Kidney epithelial cell (primary cell): ENCODE measurements at regions not wholly inside any gene's neighbourhood (a gene's known extent, or its start where the extent isn't known, plus 50 kb on each side); places are given as distances from the start of the nearest gene placed in this dataset.
"Not testable (repeated sequence)": the region's sequence is repeated elsewhere in the genome, so short reads cannot be mapped to it uniquely, and the experiment has no call there.

Source experiments
- DNase-seq: peaks from one replicate; pipeline ENCODE4 v3.0.0-alpha.2; 2010; ENCODE audit warnings: low read depth
- H3K27me3 ChIP-seq: 2 replicates; pipeline ENCODE4 v1.6.0; 2011; ENCODE audit warnings: low read length; ENCODE audit not compliant: control insufficient read depth, insufficient read depth
- H3K36me3 ChIP-seq: 2 replicates; pipeline ENCODE4 v1.5.1; 2011; ENCODE audit warnings: low read length; ENCODE audit not compliant: control insufficient read depth, insufficient read depth
- H3K4me3 ChIP-seq: 2 replicates; pipeline ENCODE4 v1.5.1; 2011; ENCODE audit warnings: low read depth, mild to moderate bottlenecking, control low read depth, low read length
- CTCF ChIP-seq: IDR thresholded peaks from 2 replicates; pipeline ENCODE4 v1.5.1; 2011; ENCODE audit warnings: mild to moderate bottlenecking, moderate library complexity, low read length, control low read depth, inconsistent platforms; ENCODE audit not compliant: insufficient read depth, poor library complexity, severe bottlenecking

GRCh38 chr12:78269620-78270019 lies 438.9 kb downstream of the NAV3 start:
- no peak for TF ChIP-seq CTCF
- no peaks in the 10 kb centered on the region for H3K27me3 ChIP-seq
- H3K36me3 ChIP-seq: no peaks in the 10 kb centered on the region
- no peak for DNase-seq
- H3K4me3 ChIP-seq: no peak overlapping the region

- Histone ChIP-seq H3K27me3 (no peaks in the 10 kb centered on the region), H3K36me3 (no peaks in the 10 kb centered on the region), H3K4me3 (no peak overlapping the region)
- TF ChIP-seq CTCF: no peak
- no peak for DNase-seq
Measured at GRCh38 chr12:78271546-78271945, 440.9 kb downstream of the NAV3 start.

- H3K4me3 ChIP-seq: no peak overlapping the region
- DNase-seq: no peak
- no peaks in the 10 kb centered on the region for H3K36me3 ChIP-seq
- no peaks in the 10 kb centered on the region for H3K27me3 ChIP-seq
- TF ChIP-seq CTCF: no peak
Measured at GRCh38 chr12:78275886-78276285, 445.2 kb downstream of the NAV3 start.

- Histone ChIP-seq H3K27me3 (no peaks in the 10 kb centered on the region), H3K4me3 (no peak overlapping the region), H3K36me3 (no peaks in the 10 kb centered on the region)
- no peak for TF ChIP-seq CTCF
- no peak for DNase-seq
Measured at GRCh38 chr12:78278706-78279190, 448.1 kb downstream of the NAV3 start.

- no peaks in the 10 kb centered on the region for H3K27me3 ChIP-seq
- H3K36me3 ChIP-seq: no peaks in the 10 kb centered on the region
- H3K4me3 ChIP-seq: no peak overlapping the region
- DNase-seq: no peak
- TF ChIP-seq CTCF: no peak
Measured at GRCh38 chr12:78279567-78279966, 448.9 kb downstream of the NAV3 start.

GRCh38 chr12:78281102-78281501 lies 450.4 kb downstream of the NAV3 start:
- H3K36me3 ChIP-seq, H3K4me3 ChIP-seq, DNase-seq, H3K27me3 ChIP-seq: not testable (repeated sequence)

- TF ChIP-seq CTCF: no peak
- no peaks in the 10 kb centered on the region for H3K36me3 ChIP-seq
- no peak for DNase-seq
- H3K27me3 ChIP-seq: no peaks in the 10 kb centered on the region
- H3K4me3 ChIP-seq: no peak overlapping the region
Measured at GRCh38 chr12:78284417-78284816, 453.7 kb downstream of the NAV3 start.
